HEK293 (cell line): ENCODE measurements at regions not wholly inside any gene's neighbourhood (a gene's known extent, or its start where the extent isn't known, plus 50 kb on each side); places are given as distances from the start of the nearest gene placed in this dataset.

Source experiments
- CTCF ChIA-PET: fragments of 350-600 bp; formaldehyde crosslinking; extraction: SDS; loops from one replicate; lab custom pipeline; 2021; ENCODE audit warnings: antibody characterized with exemption; lab: Yijun Ruan, JAX
- POLR2A ChIA-PET: fragments of 300-600 bp; formaldehyde crosslinking; extraction: SDS; loops from one replicate; lab custom pipeline; 2020; ENCODE audit warnings: antibody characterized with exemption, inconsistent platforms; lab: Yijun Ruan, JAX
- H3K27ac ChIP-seq: fragments of 200-500 bp; sonication (Bioruptor generic); 2 replicates; pipeline ENCODE4 v1.5.1; 2014; ENCODE audit warnings: low read depth, low read length, control low read depth, inconsistent platforms; ENCODE audit errors: extremely low read depth
- H3K36me3 ChIP-seq, 2 experiments: fragments of 200-500 bp in 1 of 2; sonication (Bioruptor generic) in 1 of 2; 1 replicate in 1 of 2; 2 replicates in 1 of 2; pipeline ENCODE4 v1.5.1; 2014 to 2017; ENCODE audit warnings: inconsistent platforms in 2 of 2, low read length in 2 of 2; ENCODE audit not compliant: control insufficient read depth in 2 of 2, insufficient read depth in 1 of 2
- H3K4me1 ChIP-seq: fragments of 200-500 bp; sonication (Bioruptor generic); 2 replicates; pipeline ENCODE4 v1.5.1; 2014; ENCODE audit warnings: mild to moderate bottlenecking, low read length, inconsistent platforms; ENCODE audit not compliant: control insufficient read depth, insufficient read depth
- H3K4me3 ChIP-seq: 2 replicates; pipeline ENCODE4 v1.5.1; 2011; ENCODE audit warnings: low read depth, mild to moderate bottlenecking, control low read depth, low read length, moderate library complexity
- H3K9me3 ChIP-seq: fragments of 200-500 bp; sonication (Bioruptor generic); 2 replicates; pipeline ENCODE4 v1.5.1; 2014; ENCODE audit warnings: low read depth, low read length, inconsistent platforms; ENCODE audit not compliant: control insufficient read depth, insufficient read depth
- GLIS2 ChIP-seq: fragments of 450-650 bp; formaldehyde crosslinking; IDR thresholded peaks from 2 replicates; pipeline ENCODE4 v1.5.1; 2016; ENCODE audit warnings: missing biosample characterization, missing genetic modification characterization
- HOXC10 ChIP-seq: sonication (generic); formaldehyde crosslinking; IDR thresholded peaks from 2 replicates; pipeline ENCODE4 v1.8.1; 2023; ENCODE audit warnings: mild to moderate bottlenecking, missing genetic modification reagents
- IKZF3 ChIP-seq: fragments of 450-650 bp; IDR thresholded peaks from 2 replicates; pipeline ENCODE4 v1.5.0; 2018; ENCODE audit warnings: missing biosample characterization, mild to moderate bottlenecking, missing genetic modification characterization, moderate library complexity
- KLF1 ChIP-seq: fragments of 450-650 bp; formaldehyde crosslinking; IDR thresholded peaks from 2 replicates; pipeline ENCODE4 v1.5.1; 2016; ENCODE audit warnings: missing biosample characterization, missing genetic modification characterization
- ZFP37 ChIP-seq: fragments of 450-650 bp; formaldehyde crosslinking; IDR thresholded peaks from 2 replicates; pipeline ENCODE4 v1.5.1; 2016; ENCODE audit warnings: missing biosample characterization, missing genetic modification characterization
- ZFP69B ChIP-seq: fragments of 450-650 bp; formaldehyde crosslinking; IDR thresholded peaks from 2 replicates; pipeline ENCODE4 v1.5.1; 2016; ENCODE audit warnings: missing biosample characterization, missing genetic modification characterization
- ZNF114 ChIP-seq: fragments of 450-650 bp; formaldehyde crosslinking; IDR thresholded peaks from 2 replicates; pipeline ENCODE4 v1.5.0; 2017; ENCODE audit warnings: missing biosample characterization, missing genetic modification characterization
- ZNF214 ChIP-seq: fragments of 450-650 bp; formaldehyde crosslinking; IDR thresholded peaks from 2 replicates; pipeline ENCODE4 v1.5.1; 2017; ENCODE audit warnings: missing biosample characterization, mild to moderate bottlenecking, missing genetic modification characterization, borderline replicate concordance
- ZNF221 ChIP-seq: fragments of 450-650 bp; formaldehyde crosslinking; IDR thresholded peaks from 2 replicates; pipeline ENCODE4 v1.5.1; 2017; ENCODE audit warnings: missing biosample characterization, missing genetic modification characterization, borderline replicate concordance
- ZNF423 ChIP-seq: fragments of 450-650 bp; formaldehyde crosslinking; IDR thresholded peaks from 2 replicates; pipeline ENCODE4 v1.5.1; 2016; ENCODE audit warnings: missing biosample characterization, missing genetic modification characterization
- ZNF473 ChIP-seq: fragments of 450-650 bp; formaldehyde crosslinking; IDR thresholded peaks from 2 replicates; pipeline ENCODE4 v1.5.1; 2017; ENCODE audit warnings: missing biosample characterization, missing genetic modification characterization
- ZNF514 ChIP-seq: fragments of 450-650 bp; formaldehyde crosslinking; IDR thresholded peaks from 2 replicates; pipeline ENCODE4 v1.5.1; 2016; ENCODE audit warnings: missing biosample characterization, missing genetic modification characterization
- ZNF558 ChIP-seq: fragments of 450-650 bp; formaldehyde crosslinking; IDR thresholded peaks from 2 replicates; pipeline ENCODE4 v1.5.1; 2016; ENCODE audit warnings: missing biosample characterization, missing genetic modification characterization
- ZNF561 ChIP-seq: fragments of 450-650 bp; IDR thresholded peaks from 2 replicates; pipeline ENCODE4 v1.5.1; 2018; ENCODE audit warnings: missing biosample characterization, missing genetic modification characterization, borderline replicate concordance
- ZNF654 ChIP-seq: fragments of 450-650 bp; formaldehyde crosslinking; IDR thresholded peaks from 2 replicates; pipeline ENCODE4 v1.5.1; 2016; ENCODE audit warnings: low read depth, missing biosample characterization, missing genetic modification characterization
- ZNF677 ChIP-seq: fragments of 450-650 bp; IDR thresholded peaks from 2 replicates; pipeline ENCODE4 v1.5.0; 2018; ENCODE audit warnings: missing biosample characterization, mild to moderate bottlenecking, missing genetic modification characterization, moderate library complexity
- ZNF707 ChIP-seq: fragments of 450-650 bp; formaldehyde crosslinking; IDR thresholded peaks from 2 replicates; pipeline ENCODE4 v1.5.1; 2016; ENCODE audit warnings: missing biosample characterization, missing genetic modification characterization
- TF ChIP-seq, protein P1 (sequence below): fragments of 450-650 bp; formaldehyde crosslinking; IDR thresholded peaks from 2 replicates; pipeline ENCODE4 v1.5.1; 2016; ENCODE audit warnings: missing biosample characterization, missing genetic modification characterization
- TF ChIP-seq, protein P2 (sequence below): fragments of 450-650 bp; formaldehyde crosslinking; IDR thresholded peaks from 2 replicates; pipeline ENCODE4 v1.5.1; 2016; ENCODE audit warnings: missing biosample characterization, missing genetic modification characterization
- TF ChIP-seq, protein P3 (sequence below): fragments of 450-650 bp; formaldehyde crosslinking; IDR thresholded peaks from 2 replicates; pipeline ENCODE4 v1.5.1; 2016; ENCODE audit warnings: missing biosample characterization, missing genetic modification characterization
- TF ChIP-seq, protein P4 (sequence below): fragments of 450-650 bp; formaldehyde crosslinking; IDR thresholded peaks from 2 replicates; pipeline ENCODE4 v1.5.1; 2016; ENCODE audit warnings: missing biosample characterization, missing genetic modification characterization
- TF ChIP-seq, protein P5 (sequence below): fragments of 450-650 bp; formaldehyde crosslinking; IDR thresholded peaks from 2 replicates; pipeline ENCODE4 v1.5.1; 2016; ENCODE audit warnings: missing biosample characterization, missing genetic modification characterization, low read depth
- TF ChIP-seq, protein P6 (sequence below): fragments of 450-650 bp; formaldehyde crosslinking; IDR thresholded peaks from 2 replicates; pipeline ENCODE4 v1.5.1; 2017; ENCODE audit warnings: missing biosample characterization, missing genetic modification characterization

- TF ChIP-seq ZFP69B (no peak), ZNF473 (tag by site-specific recombination) (no peak), GLIS2 (tag by site-specific recombination) (no peak)
- TF ChIP-seq, protein P1, sequence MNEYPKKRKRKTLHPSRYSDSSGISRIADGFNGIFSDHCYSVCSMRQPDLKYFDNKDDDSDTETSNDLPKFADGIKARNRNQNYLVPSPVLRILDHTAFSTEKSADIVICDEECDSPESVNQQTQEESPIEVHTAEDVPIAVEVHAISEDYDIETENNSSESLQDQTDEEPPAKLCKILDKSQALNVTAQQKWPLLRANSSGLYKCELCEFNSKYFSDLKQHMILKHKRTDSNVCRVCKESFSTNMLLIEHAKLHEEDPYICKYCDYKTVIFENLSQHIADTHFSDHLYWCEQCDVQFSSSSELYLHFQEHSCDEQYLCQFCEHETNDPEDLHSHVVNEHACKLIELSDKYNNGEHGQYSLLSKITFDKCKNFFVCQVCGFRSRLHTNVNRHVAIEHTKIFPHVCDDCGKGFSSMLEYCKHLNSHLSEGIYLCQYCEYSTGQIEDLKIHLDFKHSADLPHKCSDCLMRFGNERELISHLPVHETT (tag by site-specific recombination), result no peak
These were observed 270.6 kb downstream of the PCDH20 start (continued) for GRCh38 chr13:61144834-61145593.

DNA sequence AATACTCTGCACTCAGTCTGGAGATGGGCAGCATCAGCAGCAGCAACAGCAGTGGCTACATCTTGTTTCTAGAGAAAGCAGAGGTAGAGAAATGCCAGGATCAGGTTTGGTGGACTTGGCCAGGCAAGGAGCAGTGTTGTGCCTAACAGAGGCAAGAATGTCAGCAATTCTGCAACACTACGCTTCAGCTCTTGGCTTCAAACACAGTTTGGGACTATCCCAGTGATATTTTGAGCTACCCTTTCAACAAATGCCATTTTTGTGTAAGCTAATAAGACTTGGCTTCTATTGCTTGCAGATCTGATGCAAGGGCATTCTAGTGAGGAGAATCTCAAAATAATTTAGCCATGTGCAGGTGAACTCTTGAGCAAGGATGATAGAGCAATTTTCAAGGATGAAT is 271.3 kb downstream of the PCDH20 start:
- H3K4me1 ChIP-seq, result no peaks in the 10 kb centered on the region

DNA sequence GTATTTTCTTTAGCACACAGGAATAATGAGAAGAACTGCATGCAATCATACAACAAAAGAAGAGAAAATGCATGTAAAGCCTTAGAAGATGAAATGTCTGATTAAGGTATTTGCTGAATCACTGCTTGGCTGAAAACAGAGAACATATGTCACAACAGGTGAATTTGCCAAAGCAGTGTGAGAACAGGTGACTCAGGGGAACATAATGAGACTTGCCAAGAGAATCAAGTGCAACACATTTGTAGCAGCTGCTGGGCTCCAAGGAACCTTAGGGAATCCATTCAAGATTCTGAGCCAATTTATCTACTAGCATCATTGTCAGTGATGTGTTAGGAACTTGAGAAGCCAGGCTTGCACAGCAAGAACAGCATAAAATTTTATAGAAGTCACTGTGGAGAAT is 273.1 kb downstream of the PCDH20 start:
- ChIA-PET CTCF (no interaction called here), POLR2A (no interaction called here)
- Histone ChIP-seq H3K27ac (no peak overlapping the region), H3K36me3 (no peaks in the 10 kb centered on the region), H3K4me1 (no peaks in the 10 kb centered on the region), H3K9me3 (no peaks in the 10 kb centered on the region), H3K4me3 (no peak overlapping the region)
- TF ChIP-seq, protein P2, sequence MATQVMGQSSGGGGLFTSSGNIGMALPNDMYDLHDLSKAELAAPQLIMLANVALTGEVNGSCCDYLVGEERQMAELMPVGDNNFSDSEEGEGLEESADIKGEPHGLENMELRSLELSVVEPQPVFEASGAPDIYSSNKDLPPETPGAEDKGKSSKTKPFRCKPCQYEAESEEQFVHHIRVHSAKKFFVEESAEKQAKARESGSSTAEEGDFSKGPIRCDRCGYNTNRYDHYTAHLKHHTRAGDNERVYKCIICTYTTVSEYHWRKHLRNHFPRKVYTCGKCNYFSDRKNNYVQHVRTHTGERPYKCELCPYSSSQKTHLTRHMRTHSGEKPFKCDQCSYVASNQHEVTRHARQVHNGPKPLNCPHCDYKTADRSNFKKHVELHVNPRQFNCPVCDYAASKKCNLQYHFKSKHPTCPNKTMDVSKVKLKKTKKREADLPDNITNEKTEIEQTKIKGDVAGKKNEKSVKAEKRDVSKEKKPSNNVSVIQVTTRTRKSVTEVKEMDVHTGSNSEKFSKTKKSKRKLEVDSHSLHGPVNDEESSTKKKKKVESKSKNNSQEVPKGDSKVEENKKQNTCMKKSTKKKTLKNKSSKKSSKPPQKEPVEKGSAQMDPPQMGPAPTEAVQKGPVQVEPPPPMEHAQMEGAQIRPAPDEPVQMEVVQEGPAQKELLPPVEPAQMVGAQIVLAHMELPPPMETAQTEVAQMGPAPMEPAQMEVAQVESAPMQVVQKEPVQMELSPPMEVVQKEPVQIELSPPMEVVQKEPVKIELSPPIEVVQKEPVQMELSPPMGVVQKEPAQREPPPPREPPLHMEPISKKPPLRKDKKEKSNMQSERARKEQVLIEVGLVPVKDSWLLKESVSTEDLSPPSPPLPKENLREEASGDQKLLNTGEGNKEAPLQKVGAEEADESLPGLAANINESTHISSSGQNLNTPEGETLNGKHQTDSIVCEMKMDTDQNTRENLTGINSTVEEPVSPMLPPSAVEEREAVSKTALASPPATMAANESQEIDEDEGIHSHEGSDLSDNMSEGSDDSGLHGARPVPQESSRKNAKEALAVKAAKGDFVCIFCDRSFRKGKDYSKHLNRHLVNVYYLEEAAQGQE (tag by site-specific recombination), result no peak
- TF ChIP-seq KLF1 (tag by site-specific recombination), result no peak
- no peak for TF ChIP-seq ZNF707 (tag by site-specific recombination)
- no peak for TF ChIP-seq ZNF423 (tag by site-specific recombination)
- TF ChIP-seq ZNF221, result no peak
- TF ChIP-seq ZNF558 (tag by site-specific recombination), result no peak
- no peak for TF ChIP-seq ZNF514 (tag by site-specific recombination)
- TF ChIP-seq, protein P3, sequence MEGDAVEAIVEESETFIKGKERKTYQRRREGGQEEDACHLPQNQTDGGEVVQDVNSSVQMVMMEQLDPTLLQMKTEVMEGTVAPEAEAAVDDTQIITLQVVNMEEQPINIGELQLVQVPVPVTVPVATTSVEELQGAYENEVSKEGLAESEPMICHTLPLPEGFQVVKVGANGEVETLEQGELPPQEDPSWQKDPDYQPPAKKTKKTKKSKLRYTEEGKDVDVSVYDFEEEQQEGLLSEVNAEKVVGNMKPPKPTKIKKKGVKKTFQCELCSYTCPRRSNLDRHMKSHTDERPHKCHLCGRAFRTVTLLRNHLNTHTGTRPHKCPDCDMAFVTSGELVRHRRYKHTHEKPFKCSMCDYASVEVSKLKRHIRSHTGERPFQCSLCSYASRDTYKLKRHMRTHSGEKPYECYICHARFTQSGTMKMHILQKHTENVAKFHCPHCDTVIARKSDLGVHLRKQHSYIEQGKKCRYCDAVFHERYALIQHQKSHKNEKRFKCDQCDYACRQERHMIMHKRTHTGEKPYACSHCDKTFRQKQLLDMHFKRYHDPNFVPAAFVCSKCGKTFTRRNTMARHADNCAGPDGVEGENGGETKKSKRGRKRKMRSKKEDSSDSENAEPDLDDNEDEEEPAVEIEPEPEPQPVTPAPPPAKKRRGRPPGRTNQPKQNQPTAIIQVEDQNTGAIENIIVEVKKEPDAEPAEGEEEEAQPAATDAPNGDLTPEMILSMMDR, result no peak
- TF ChIP-seq ZNF561 (tag by site-specific recombination), result no peak
- TF ChIP-seq, protein P4, sequence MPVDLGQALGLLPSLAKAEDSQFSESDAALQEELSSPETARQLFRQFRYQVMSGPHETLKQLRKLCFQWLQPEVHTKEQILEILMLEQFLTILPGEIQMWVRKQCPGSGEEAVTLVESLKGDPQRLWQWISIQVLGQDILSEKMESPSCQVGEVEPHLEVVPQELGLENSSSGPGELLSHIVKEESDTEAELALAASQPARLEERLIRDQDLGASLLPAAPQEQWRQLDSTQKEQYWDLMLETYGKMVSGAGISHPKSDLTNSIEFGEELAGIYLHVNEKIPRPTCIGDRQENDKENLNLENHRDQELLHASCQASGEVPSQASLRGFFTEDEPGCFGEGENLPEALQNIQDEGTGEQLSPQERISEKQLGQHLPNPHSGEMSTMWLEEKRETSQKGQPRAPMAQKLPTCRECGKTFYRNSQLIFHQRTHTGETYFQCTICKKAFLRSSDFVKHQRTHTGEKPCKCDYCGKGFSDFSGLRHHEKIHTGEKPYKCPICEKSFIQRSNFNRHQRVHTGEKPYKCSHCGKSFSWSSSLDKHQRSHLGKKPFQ (tag by site-specific recombination), result no peak
- TF ChIP-seq ZNF654 (tag by site-specific recombination), result no peak
- TF ChIP-seq HOXC10 (CRISPR knock-in tag), result no peak
- TF ChIP-seq ZNF214 (tag by site-specific recombination), result no peak
- no peak for TF ChIP-seq ZNF677 (tag by site-specific recombination)
- TF ChIP-seq ZNF114 (tag by site-specific recombination), result no peak
- TF ChIP-seq, protein P5, sequence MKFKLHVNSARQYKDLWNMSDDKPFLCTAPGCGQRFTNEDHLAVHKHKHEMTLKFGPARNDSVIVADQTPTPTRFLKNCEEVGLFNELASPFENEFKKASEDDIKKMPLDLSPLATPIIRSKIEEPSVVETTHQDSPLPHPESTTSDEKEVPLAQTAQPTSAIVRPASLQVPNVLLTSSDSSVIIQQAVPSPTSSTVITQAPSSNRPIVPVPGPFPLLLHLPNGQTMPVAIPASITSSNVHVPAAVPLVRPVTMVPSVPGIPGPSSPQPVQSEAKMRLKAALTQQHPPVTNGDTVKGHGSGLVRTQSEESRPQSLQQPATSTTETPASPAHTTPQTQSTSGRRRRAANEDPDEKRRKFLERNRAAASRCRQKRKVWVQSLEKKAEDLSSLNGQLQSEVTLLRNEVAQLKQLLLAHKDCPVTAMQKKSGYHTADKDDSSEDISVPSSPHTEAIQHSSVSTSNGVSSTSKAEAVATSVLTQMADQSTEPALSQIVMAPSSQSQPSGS (tag by site-specific recombination), result no peak

More for the DNA sequence above, 271.3 kb downstream of the PCDH20 start:
- Histone ChIP-seq H3K4me3 (no peak overlapping the region), H3K9me3 (no peaks in the 10 kb centered on the region), H3K36me3 (no peaks in the 10 kb centered on the region), H3K27ac (no peak overlapping the region)
- POLR2A ChIA-PET, result no interaction called here
- TF ChIP-seq, protein P6, sequence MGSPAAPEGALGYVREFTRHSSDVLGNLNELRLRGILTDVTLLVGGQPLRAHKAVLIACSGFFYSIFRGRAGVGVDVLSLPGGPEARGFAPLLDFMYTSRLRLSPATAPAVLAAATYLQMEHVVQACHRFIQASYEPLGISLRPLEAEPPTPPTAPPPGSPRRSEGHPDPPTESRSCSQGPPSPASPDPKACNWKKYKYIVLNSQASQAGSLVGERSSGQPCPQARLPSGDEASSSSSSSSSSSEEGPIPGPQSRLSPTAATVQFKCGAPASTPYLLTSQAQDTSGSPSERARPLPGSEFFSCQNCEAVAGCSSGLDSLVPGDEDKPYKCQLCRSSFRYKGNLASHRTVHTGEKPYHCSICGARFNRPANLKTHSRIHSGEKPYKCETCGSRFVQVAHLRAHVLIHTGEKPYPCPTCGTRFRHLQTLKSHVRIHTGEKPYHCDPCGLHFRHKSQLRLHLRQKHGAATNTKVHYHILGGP, result no peak
- TF ChIP-seq ZFP37 (tag by site-specific recombination) (no peak), IKZF3 (tag by site-specific recombination) (no peak)
- TF ChIP-seq, all 188 proteins: peak for 0
- CTCF ChIA-PET, result interaction anchor here (0.7 kb wide), 1 partner anchor 353 kb away, joined by 3 read pairs; no protein-coding TSS in a partner anchor
